Fibroblast of skin of right biceps (primary cell): ENCODE measurements at regions not wholly inside any gene's neighbourhood (a gene's known extent, or its start where the extent isn't known, plus 50 kb on each side); places are given as distances from the start of the nearest gene placed in this dataset.
A peak's percentile ranks its signal among the peaks of the same experiment; 100 is the strongest.

ENCODE experiments used
- DNase-seq: peaks from one replicate; pipeline ENCODE4 v3.0.0-alpha.2; 2013

DNA sequence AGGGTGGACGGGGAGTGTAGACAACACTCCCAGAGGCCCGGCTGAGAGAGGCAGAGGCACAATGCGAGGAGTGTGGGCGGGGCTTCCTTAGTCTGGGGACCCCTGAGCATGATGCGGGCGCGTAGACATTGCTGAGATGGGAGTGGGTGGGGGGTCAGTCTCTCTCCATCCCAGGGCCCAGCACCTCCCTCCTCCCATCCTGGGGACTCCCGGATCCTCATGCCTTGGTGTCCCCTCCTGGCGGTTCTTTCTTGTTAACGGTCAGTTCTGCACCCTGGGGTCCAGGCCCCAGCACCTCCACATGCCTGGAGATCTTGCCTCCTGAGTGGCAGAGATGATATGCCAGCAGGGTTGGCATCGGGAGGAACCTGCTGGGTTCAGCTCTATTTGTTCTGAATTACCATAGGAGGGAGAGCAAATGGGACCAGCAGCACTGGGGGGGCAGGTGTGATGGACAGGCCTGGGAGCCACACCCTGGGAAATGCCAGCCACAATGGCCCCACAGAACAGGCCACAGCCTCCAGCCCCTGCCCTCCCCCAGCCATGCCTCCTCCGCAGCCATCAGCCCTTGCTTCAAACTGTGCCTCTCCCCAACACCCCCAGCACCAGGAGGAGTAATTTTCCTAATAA lies 55.7 kb downstream of the RTL6 start:
- no peak for DNase-seq

DNA sequence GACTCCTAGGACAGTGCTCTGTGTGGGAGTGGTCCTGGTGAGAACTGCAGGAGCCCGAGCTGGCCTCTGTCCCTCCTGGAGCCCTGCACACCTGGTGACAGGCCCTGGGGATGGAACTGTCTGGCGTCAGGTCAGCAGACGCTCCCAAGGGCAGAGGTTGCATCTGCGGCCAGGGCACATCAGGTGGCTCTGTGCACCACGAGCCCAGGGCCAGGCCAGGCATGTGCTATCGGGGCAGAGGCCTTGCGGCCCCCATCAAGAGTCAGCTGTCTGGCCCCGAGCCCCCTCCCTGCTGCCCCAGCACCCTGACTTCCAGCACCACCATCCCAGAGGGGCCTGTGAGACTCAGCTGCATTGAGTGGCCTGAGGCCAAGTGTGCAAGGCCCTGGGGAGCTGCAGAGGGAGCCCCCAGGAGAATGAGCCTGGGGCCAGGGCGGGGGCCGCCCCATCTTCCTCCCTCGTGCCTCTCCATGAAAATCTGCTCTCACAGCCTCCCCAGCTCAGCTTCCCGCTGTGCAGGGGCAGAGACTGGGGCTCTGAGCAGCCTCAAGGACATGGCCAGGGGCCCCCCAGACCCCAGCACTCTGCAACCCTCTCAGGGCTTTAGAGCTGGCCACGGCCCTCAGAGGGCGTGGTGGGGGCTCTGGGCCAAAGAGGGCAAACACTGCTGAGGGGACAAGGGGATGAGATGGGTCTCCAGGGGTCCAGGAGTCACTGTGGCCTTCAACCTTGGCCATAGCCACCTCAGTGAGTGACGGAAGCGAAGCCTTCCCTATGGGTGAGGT lies 56.4 kb downstream of the RTL6 start:
- DNase-seq, result no peak

DNA sequence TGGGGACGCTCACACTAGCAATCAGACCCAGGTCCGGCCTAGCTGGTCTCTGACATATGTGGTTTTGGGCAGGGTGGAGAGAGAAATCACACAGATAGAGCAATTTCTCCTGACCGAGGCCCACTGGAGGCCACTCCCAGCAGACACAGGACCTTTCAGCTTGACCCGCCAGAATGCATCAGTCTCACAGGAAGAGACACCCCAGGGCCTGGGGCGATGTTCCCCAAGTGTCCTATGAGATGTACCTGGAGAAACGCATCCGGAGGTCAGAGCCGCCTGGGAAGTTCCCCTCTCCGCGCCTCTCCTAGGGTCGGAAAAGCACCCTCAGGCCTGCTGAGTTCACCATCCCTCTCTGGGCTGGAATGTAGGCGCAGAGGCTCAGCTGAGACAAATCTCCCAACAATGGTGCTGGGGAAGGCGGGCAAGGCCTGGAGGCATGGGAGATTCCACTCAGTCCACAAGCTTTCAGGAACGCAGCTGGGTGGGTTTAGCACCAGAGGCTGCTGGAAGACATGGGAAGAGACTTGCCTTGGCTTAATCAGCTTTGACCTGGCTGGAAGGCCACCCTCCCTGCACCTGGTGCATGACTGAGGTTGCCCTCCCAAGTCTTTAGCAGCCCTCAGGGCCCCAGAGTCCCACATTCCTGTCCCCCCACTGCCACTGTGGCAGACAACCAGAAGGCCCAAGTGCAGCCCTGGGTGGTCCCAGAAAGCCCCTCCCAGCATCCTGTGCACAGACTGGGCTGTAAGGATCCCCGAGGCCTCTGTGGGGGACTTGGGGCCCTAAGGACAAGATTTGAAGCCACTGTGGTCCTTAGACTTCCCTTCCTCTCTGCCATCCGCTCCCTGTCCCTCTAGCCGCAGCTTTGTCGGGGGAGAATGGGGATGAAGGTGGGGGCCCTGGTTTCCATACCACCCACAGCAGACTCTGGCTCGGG lies 57.5 kb downstream of the RTL6 start:
- DNase-seq, result no peak

DNA sequence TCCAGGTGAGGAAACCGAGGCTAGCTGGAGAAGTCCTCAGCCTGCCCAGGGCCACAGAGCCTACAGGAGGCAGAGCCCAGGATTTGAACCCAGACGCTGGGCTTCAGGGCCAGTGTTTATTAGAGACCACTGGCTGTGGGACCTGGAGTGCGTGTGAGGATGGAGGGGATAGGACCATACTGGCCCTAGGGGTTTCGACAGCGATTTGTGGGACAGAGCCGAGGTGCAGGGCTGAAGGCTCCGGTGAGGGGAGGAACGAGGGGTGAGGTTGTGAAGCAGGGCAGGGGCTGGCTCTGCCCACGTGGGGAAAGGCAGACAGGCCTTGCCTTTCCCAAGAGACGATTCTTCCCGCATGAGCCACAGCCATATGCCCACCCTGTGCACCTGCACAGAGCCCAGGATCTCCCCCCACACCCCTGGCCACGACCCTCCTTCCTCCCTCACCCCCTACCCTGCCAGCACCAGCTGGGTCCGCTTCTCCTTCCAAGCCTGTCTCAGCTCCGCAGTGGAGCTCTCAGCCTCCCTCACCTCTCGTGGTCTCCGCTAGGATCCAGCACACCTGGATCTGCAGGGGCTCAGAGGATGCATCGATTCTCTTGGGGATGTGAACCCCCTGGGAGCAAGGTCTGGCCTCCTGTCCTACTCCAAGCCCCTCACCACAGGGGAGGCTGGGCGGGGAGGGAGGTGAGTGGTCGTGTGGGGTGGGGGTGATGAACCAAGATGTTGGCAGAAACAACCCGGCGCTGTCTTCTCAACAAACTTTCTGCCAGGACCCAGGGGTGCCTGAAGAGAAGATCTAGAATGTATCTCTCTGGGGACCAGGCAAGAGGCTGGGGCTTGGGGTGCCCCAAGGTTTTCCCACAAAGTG lies 58.4 kb downstream of the RTL6 start:
- no peak for DNase-seq

DNA sequence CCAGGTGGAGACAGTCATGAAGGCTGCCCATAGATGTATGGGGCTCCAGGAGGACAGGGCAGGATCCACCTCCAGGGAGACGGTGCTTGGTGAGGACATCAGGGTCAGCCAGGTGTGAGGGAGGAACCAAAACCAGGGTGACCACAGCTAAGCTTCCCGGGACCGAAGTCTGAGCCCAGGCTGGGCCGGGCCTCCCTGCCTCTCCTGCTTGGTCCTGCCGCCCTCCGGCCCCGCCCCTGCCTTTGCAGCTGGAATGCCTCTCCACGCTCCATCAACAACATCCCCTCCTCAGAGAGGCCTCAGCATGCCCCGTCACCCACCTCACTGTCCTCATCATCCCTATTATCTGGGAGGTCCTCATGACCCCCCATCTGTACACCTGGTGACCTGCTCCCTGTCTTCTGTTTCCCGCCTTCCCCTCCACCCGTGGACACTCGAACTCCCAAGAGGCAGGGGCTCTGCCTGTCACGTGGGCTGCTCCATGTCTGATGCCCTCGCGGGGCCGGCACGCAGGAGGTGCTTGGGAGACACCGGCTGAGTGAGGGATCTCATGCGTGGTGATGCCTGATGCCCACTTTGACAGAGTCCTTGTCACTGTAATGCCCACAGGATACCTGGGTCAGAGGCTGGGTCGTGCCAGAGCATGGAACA lies 59.4 kb downstream of the RTL6 start:
- DNase-seq, result no peak

DNA sequence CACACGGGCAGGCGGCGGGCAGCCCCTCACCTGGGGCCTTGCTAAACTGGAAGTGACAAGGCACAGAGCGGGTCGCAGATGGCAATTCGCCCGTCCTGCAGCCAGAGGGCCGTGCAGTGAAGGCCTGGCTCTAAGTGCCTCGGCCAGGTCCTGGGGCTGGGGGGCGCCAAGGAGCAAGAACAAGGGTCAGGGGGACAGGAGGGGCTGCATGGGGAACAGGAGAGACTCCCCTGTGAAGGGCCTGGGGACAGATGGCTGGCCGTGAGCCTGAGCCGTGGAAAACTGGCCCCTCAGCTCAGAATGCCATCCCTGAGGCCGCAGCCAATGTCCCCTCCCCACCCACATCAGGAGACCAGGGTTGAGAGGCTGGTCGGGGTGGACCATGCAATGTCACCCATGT lies 60.0 kb downstream of the RTL6 start:
- DNase-seq, result no peak

DNA sequence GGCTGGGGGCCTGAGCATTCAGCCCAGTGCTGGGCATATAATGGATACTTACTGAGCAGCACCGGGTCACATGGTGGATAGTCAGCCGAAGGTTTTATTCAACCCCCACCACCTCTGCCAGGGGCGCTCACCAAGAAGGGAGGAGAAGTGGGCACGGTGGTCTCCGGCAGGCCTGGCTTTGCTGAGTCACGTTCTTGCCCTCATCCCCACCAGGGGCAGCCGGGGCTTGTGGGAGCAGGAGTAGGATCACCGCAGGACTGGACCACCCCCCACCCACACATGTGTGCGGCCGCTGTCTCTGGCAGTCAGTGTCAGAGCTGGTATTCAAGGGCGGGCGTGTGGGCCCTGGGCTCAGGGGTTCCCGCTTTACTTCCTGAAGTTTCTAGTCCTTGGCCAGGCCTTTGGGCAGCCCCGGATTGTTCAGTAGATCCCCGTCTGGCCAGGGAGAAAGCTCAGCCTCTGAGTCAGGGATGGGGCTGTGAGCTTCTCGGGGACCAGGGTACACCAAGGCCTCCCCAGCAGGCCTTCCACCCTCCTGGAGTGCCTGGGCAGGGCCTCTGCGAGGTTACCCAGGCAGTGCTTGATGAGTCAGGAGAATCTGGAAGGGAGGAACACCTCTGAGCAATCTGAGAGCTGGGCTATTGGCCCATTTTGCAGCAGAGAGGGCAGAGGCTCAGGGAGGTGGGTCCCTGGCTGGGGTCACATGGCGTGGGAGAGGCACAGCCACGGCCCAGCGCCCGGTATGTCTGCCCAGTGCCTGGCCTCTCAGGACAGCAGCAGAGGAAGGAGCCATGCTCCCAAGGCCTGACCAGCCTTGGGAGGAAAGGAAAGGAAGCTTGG lies 60.6 kb downstream of the RTL6 start:
- peak; percentile 23 for DNase-seq

DNA sequence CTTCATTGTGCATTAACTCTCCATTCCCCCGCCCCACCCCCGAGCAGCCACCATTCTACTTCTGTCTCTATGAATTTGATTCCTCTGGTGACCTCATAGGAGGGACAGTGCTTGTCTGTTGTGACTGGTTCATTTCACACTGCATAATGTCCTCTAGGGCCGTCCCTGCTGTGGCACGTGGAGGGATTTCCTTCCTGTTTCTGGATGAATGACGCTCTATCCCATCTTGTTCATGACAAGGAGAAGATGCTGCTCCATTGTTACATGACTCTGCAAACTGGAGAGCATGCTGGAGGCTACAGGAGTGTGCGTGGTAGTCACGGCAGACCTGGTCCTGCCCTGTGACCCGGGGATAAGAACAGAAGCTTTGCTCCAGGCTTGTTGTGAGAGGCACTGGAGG lies 61.3 kb downstream of the RTL6 start:
- DNase-seq, result no peak

DNA sequence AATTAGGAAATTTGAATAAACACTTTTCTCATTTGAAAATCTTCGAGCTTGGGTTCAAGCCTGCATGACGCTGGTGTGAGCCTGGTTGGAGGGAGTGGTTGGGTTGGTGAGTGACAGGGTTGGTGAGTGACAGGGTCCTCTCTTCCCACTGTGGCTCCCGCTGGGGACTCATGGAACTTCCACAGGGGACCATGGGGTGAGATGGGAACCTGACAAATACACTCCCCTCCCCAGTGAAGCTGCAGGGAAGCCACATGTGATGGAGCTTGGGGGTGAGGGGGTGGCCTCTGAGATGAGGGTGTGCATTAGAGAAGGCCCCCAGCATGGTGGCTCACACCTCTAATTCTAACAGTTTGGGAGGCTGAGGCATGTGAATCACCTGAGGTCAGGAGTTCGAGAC lies 66.8 kb downstream of the RTL6 start:
- DNase-seq, result no peak

DNA sequence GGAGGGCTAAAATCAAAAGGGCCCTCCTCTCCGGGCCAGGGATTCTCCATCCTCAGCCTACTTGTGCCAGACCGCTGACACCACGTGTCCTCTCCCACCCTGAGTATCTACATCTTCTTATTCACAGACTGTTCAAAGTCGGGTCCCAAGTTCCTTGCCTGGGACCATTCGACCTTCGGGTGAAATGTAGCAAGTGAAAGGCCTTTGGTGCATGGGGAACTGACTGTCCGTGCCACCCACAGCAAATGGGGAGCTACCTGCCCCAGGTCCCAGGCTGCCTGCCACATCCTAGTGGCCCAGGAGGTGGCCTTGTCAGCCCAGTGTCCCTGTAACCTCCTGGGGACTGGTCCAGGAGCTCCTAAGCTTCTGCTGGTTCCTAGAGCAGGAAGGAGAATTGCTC lies 67.3 kb downstream of the RTL6 start:
- DNase-seq, result no peak

DNA sequence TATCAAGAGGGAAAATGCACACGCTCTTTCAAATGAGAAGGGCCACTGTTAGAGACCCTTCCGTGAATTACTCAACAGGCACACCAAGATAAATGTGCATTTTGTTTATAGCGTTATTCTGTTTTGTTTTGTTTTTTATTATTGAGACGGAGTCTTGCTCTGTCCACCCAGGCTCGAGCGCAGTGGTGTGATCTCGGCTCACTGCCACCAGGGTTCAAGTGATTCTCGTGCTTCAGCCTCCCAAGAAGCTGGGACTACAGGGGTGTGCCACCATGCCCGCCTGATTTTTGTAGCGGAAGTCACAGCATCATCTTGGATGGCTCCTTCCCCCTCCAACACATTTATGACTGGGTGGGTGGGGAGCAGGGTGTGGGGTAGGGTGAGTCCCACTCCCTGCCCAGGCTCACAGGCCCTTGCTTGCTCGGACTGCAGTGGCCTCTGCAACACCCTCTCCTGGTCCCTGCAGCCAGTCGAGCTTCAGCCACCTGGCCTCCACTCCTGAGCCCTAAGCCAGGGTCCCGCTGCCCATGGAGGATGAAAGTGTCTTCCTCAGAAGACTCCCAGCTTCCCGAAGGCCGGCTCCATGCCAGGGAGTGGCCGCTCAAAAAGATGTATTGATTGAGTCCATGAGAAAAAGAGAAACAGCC lies 68.0 kb downstream of the RTL6 start:
- DNase-seq, result no peak

DNA sequence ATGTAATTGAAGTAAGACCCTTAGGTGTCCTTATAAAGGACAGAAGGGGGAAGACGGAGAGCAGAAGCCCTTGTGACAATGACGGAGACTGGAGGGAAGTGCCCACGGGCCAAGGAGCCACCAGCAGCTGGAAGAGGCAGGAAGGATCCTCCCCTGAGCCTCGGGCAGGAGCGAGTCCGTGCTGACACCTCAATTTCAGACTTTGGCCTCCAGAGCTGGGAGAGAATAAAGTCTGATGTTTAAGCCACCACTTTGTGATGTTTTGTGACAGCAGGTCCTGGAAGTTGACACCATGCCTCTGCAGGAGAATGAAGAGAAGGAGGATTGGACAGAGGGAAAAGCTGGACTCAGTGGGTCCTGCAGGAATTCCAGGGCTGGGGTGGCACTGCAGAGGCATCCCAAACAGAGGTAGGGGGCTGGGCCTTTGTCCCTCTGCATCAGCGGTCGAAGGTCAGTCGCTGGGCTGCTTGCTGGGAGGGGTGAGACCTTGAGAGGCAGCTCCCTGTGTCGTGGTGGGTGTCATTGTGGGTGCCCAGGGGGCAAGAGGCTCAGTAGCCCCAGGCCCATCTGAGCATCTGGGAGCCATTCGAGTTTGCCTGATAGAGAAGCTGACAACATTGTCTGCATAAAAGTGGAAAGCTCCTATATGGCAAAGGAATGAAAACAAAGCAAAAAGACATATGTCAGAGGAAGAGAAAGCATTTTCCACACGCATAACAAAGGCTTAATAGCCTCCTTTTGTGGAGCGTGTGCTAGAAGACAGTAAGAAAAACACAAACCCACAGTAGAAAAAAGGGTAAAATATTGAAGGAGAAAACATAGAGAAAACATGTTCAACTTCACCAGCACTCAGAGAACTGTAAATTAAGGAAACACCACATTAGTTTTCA lies 68.8 kb downstream of the RTL6 start:
- DNase-seq, result no peak

DNA sequence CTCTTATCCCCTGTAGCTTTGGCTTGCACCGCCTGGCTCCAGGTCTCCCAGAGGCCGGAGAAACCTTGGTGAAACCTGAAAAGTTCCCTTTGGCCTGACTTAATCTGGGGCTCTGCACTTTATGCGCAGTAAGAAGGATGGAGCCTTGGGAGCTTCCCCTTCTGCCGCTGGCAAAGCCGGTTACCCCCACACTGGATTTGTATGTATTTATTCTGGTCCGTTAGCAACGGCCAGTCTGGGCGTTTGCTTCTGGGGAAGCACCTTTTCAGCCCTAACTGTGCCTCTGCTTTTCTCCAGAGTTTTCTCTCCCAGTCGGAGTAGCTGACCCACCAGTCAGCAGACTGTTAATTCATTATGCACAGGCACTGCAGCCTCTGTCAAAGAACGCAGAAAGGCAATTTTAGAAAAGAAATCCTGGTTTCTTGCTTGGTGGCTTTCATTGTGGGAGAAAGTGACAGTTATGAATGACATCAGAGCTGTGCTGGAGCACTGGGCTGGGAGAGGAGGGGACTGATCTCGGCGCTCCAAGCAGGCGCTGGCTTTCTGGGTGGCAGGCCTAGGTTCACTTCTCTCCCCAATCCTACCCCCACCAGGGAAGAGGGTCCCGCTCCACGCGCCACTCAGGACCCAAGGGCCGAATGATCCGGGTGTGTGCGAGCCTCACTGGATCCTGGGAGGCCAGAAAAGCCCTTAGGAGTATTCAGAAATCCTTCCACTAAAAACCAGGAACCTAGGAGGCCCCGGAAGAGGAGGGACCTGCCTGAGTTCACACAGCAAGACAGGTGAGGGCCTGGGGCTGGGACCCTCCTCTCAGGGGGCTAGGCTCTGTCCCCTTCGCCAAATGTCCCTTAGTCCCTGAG lies 70.2 kb downstream of the RTL6 start:
- DNase-seq, result no peak

DNA sequence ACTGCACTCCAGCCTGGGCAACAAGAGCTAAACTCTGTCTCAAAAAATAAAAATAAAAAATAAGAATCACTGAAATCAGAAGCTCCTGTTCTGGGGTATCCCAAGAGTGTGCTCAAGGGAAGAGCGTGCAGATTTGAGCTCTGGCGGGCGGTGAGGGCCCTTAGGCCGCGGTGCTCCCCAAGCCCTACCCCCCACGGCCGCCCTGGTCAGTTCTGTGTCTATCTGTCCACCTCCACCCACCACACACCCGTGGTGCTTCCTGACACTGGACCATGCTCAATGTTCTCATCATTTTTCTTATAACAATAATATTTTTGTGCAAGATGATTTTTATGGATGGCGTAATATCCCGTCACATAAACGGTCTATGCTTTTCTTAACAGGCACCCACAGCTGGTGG lies 71.1 kb downstream of the RTL6 start:
- no peak for DNase-seq

DNA sequence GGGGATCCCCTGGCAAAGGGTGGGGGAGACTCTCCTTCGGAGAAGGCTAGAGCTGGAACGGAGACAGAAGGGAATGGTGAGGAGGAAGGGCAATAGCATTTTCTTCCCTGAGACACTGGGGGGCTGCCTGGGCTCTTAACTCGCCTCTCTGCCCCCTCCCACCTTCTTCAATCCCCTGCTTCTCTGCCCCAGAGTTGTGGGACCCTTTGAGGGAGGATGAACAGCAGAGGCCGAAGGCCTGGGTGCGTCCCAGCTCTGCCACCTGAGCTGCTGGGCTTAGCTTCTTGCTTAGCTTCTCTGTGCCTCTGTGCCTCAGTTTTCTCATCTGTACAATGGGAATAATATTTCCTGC lies 72.4 kb downstream of the RTL6 start:
- no peak for DNase-seq

DNA sequence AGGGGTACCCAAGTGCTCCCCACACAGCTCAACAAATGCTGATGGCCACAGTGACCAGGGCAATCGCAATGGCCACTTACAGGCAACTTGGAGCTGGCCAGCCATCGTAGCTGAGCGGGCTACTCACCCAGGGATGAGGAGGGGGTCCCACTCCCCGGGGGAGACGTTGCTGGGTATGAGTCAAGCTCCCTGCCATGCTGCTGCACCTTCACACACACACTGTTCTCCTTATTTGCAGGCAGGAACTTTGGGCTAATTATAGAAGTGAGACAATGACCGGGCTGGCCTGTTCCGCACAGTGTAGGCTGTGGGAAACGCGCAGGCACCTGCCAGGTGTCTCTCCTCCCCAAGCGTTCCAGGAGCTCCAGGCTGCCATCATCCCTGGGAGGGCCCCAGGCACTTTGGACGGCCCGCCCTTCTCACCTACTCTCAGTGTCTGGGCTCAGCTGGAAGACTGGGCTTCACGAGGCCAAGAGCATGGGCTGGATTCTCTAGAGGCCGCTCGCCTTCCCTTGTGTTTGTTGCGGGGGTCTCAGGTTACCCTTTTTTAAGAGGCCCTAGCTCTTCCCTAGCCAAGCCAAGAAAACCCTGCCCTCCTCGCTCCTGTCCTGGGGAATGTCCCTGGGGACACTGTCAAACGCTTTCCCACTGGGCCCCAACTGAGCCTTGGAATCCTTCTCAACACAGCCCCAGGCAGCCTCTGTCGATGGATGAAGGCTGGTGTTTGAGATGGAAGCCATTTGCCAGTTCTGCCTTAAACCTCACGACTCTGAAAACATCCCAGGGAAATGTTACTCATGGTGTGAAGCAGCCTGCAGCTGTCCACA lies 73.0 kb downstream of the RTL6 start:
- DNase-seq, result no peak

DNA sequence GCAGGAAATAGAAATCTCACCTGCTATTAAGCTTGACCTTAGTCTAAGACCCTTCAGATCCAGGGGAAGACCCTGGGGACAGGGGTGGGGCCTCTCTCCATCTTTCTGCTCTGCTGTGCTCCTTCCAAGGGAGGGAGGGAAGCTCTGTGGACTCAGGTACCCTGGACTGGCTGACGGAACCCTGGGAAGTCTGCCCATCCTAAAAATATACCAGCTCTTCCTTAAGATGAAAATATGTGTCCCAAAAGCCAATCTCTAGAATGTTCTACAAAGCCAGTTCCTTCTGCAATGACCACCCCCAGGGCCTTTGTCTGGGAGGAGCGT lies 73.7 kb downstream of the RTL6 start:
- no peak for DNase-seq
